ENCODE measurements at regions not wholly inside any gene's neighbourhood (a gene's known extent, or its start where the extent isn't known, plus 50 kb on each side); places are given as distances from the start of the nearest gene placed in this dataset.

DNA sequence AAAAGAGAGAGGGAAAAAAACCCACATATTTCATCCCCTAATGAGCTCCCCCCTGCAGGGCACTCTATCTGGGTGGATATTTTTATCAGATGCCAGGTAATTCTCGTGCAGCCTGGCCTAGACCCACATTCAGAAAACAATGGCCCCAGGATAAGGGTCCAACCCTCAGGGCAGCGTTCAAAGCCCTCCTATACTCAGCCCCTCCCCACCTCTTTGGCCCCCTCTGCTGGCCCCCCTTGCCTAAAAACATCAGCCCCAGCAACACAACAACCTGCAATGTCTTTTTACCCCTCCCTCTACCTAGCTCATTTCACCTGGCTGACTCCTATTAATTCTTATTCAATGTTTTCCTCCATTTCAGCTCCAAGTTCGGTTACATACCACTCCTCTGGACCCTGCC, 145.4 kb upstream of the MED14 start:
- ATAC-seq = no peak
- H3K36me3 ChIP-seq = no peaks in the 10 kb centered on the region
- TF ChIP-seq, protein P1, sequence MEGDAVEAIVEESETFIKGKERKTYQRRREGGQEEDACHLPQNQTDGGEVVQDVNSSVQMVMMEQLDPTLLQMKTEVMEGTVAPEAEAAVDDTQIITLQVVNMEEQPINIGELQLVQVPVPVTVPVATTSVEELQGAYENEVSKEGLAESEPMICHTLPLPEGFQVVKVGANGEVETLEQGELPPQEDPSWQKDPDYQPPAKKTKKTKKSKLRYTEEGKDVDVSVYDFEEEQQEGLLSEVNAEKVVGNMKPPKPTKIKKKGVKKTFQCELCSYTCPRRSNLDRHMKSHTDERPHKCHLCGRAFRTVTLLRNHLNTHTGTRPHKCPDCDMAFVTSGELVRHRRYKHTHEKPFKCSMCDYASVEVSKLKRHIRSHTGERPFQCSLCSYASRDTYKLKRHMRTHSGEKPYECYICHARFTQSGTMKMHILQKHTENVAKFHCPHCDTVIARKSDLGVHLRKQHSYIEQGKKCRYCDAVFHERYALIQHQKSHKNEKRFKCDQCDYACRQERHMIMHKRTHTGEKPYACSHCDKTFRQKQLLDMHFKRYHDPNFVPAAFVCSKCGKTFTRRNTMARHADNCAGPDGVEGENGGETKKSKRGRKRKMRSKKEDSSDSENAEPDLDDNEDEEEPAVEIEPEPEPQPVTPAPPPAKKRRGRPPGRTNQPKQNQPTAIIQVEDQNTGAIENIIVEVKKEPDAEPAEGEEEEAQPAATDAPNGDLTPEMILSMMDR (IDR thresholded peaks at IDR 0.05) = no peak
- no peaks in the 10 kb centered on the region for H3K4me1 ChIP-seq
- peaks cover 0 to 9% of the 10 kb centered on the region in 2 donors for H3K27me3 ChIP-seq
- H3K9me3 ChIP-seq = no peaks in the 10 kb centered on the region
- no peak overlapping the region for H3K4me3 ChIP-seq
- intact Hi-C loops (cut with DNase I) = loop anchor here in 1 of 2 donors (10.0 kb wide), 1 partner anchor 234 kb away; no protein-coding TSS in a partner anchor
- no peak for DNase-seq
- no peak overlapping the region for H3K27ac ChIP-seq

DNA sequence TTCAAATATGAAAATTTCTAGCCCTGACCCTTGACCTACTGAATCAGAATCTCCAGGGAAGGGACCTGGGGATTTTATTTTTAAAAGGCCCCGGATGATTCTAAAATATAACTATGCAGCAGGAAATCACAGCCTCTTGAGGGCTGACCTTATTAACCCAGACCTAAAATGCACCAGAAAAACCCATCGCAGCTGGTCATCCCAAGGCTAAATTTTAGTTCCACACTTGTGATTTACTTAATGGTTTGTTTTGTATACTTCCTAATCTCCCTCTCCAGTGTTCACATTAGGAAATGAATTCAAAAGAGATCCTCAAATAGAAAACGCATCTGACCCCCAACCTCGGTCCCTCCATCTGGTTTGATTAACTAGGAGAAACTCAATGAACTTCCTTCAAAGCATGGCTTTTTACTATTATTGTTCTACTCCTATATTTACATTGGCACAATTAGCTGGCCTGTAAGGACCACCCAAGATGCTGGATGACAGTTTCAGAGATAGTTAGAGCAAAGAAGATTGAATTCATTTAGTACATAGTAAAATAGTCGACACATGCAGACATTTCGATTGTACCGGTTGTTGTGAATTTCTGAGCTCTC, 147.8 kb upstream of the MED14 start:
- intact Hi-C loops (cut with DNase I) = loop anchor here in 1 of 2 donors (10.0 kb wide), 1 partner anchor 232 kb away; no protein-coding TSS in a partner anchor
- TF ChIP-seq, protein P1 (IDR thresholded peaks at IDR 0.05) = no peak
- no peak overlapping the region for H3K27ac ChIP-seq
- DNase-seq = no peak
- no peaks in the 10 kb centered on the region for H3K4me1 ChIP-seq
- no peak for ATAC-seq
- H3K36me3 ChIP-seq = no peaks in the 10 kb centered on the region
- H3K4me3 ChIP-seq = no peak overlapping the region
- peaks cover 0 to 14% of the 10 kb centered on the region in 2 donors for H3K27me3 ChIP-seq
- no peaks in the 10 kb centered on the region for H3K9me3 ChIP-seq

DNA sequence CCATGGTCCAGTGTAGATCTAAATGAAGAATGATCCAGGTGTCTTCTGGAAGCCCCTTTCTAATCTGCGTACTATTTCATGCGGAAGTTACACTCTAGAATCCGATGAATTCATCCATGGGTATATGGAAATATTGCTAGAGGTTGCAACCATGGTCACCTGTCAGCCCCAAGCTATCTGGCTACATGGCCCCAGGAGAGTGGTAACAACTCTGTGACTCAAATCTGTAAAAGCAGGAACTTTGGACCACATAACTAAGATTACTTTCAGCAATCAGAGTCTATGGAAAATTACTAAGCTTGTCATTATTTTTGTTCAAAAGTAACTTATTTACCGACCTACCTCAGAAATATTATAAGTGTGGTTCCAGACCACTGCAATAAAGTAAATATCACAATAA, 150.6 kb upstream of the MED14 start:
- no peak for DNase-seq
- no peak for ATAC-seq
- no peak overlapping the region for H3K27ac ChIP-seq
- H3K4me3 ChIP-seq = no peak overlapping the region
- no peaks in the 10 kb centered on the region for H3K36me3 ChIP-seq
- H3K9me3 ChIP-seq = no peaks in the 10 kb centered on the region
- intact Hi-C loops (cut with DNase I) = loop anchor here in 1 of 2 donors (10.0 kb wide), 1 partner anchor 229 kb away; no protein-coding TSS in a partner anchor
- peaks cover 0 to 8% of the 10 kb centered on the region in 2 donors for H3K27me3 ChIP-seq
- no peaks in the 10 kb centered on the region for H3K4me1 ChIP-seq
- TF ChIP-seq, protein P1 (IDR thresholded peaks at IDR 0.05) = no peak

DNA sequence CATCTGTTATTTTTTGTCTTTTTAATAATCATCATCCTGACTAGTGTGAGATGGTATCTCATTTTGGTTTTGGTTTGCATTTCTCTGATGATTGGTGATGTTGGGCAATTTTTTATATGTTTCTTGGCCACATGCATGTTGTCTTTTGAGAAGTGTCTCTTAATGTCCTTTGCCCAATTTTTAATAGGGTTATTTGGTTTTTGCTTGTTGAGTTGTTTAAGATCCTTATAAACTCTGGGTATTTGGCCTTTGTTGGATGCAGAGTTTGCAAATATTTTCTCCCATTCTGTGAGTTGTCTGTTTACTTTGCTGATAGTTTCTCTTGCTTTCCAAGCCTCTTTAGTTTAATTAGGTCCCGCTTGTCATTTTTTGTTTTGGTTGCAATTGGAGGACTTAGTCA, 152.1 kb upstream of the MED14 start:
- Histone ChIP-seq H3K27ac (no peak overlapping the region), H3K27me3 (peaks cover 0 to 8% of the 10 kb centered on the region in 2 donors), H3K4me1 (no peaks in the 10 kb centered on the region), H3K36me3 (no peaks in the 10 kb centered on the region), H3K4me3 (no peak overlapping the region), H3K9me3 (no peaks in the 10 kb centered on the region)
- ATAC-seq = no peak
- TF ChIP-seq, protein P1 (IDR thresholded peaks at IDR 0.05) = no peak
- no peak for DNase-seq
- intact Hi-C loops (cut with DNase I) = loop anchor here in 1 of 2 donors (10.0 kb wide), 1 partner anchor 227 kb away; no protein-coding TSS in a partner anchor

DNA sequence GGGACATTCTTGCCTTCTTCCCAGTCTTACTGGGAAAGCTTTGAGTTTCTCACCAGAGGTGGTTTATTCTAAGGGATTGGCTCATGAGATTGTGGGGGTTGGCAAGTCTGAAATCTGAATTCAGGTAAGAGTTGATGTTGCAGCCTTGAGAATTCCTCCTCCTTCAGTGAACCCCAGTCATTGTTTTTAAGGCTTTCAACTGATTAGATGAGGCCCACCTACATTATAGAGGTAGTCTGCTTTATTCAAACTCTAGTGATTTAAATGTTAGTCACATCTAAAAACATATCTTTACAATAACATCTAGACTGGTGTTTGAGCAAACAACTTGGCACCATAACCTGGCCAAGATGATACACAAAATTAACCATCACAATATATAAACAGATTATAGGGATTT, 156.5 kb upstream of the MED14 start:
- no peak for DNase-seq
- intact Hi-C loops (cut with DNase I) = no loop called here
- no peak overlapping the region for H3K4me3 ChIP-seq
- H3K27me3 ChIP-seq = no peaks in the 10 kb centered on the region
- no peaks in the 10 kb centered on the region for H3K4me1 ChIP-seq
- TF ChIP-seq, protein P1 (IDR thresholded peaks at IDR 0.05) = no peak
- no peak for ATAC-seq
- no peak overlapping the region for H3K27ac ChIP-seq
- H3K9me3 ChIP-seq = no peaks in the 10 kb centered on the region
- H3K36me3 ChIP-seq = no peaks in the 10 kb centered on the region

Measured in left lung (tissue), 4 donors.